MM.1S (cell line): ENCODE measurements at regions not wholly inside any gene's neighbourhood (a gene's known extent, or its start where the extent isn't known, plus 50 kb on each side); places are given as distances from the start of the nearest gene placed in this dataset.

ENCODE experiments used
- DNase-seq: peaks from one replicate; pipeline ENCODE4 v3.0.0-alpha.2; 2015
- H2AFZ ChIP-seq: fragments of 300-600 bp; sonication (generic); 2 replicates; pipeline ENCODE4 v1.6.0; 2016; ENCODE audit warnings: antibody characterized with exemption, low read length
- H3F3A ChIP-seq: fragments of 300-600 bp; sonication (generic); 2 replicates; pipeline ENCODE4 v1.6.1; 2016; ENCODE audit warnings: mild to moderate bottlenecking, antibody characterized with exemption, low read length, moderate library complexity, mixed read lengths; ENCODE audit not compliant: insufficient read depth
- H3K27ac ChIP-seq: fragments of 300-600 bp; sonication (generic); 2 replicates; pipeline ENCODE4 v1.5.1; 2016; ENCODE audit warnings: mild to moderate bottlenecking, low read length
- H3K27me3 ChIP-seq: fragments of 300-600 bp; sonication (generic); replicated peaks from 2 replicates; pipeline ENCODE4 v1.6.0; 2016; ENCODE audit warnings: low read length; ENCODE audit not compliant: insufficient read depth
- H3K36me3 ChIP-seq: fragments of 300-600 bp; sonication (generic); replicated peaks from 2 replicates; pipeline ENCODE4 v1.6.1; 2016; ENCODE audit warnings: mild to moderate bottlenecking, low read length, mixed read lengths; ENCODE audit not compliant: insufficient read depth
- H3K4me1 ChIP-seq: fragments of 300-600 bp; sonication (generic); 2 replicates; pipeline ENCODE4 v1.6.1; 2016; ENCODE audit warnings: low read length, mixed read lengths
- H3K4me2 ChIP-seq: fragments of 300-600 bp; sonication (generic); 2 replicates; pipeline ENCODE4 v1.6.0; 2016; ENCODE audit warnings: low read depth, low read length
- H3K4me3 ChIP-seq: fragments of 300-600 bp; sonication (generic); 2 replicates; pipeline ENCODE4 v1.5.1; 2016; ENCODE audit warnings: low read length, mixed read lengths
- H3K79me2 ChIP-seq: fragments of 300-600 bp; sonication (generic); 2 replicates; pipeline ENCODE4 v1.6.1; 2016; ENCODE audit warnings: mixed run types, low read length, mixed read lengths
- H3K9ac ChIP-seq: fragments of 300-600 bp; sonication (generic); 2 replicates; pipeline ENCODE4 v1.6.1; 2016; ENCODE audit warnings: low read length, mixed read lengths
- H3K9me2 ChIP-seq: fragments of 300-600 bp; sonication (generic); replicated peaks from 2 replicates; pipeline ENCODE4 v1.6.1; 2016; ENCODE audit warnings: mild to moderate bottlenecking, low read length, mixed read lengths; ENCODE audit not compliant: insufficient read depth
- H3K9me3 ChIP-seq: fragments of 300-600 bp; sonication (generic); replicated peaks from 2 replicates; pipeline ENCODE4 v1.6.1; 2016; ENCODE audit warnings: mild to moderate bottlenecking, low read length, mixed read lengths; ENCODE audit not compliant: insufficient read depth
- H4K20me1 ChIP-seq: fragments of 300-600 bp; sonication (generic); 2 replicates; pipeline ENCODE4 v1.6.1; 2016; ENCODE audit warnings: mild to moderate bottlenecking, low read length, moderate library complexity, mixed read lengths; ENCODE audit not compliant: insufficient read depth
- CTCF ChIP-seq: fragments of 300-600 bp; sonication (generic); IDR thresholded peaks from 2 replicates; pipeline ENCODE4 v1.5.1; 2016; ENCODE audit warnings: antibody characterized with exemption, low read length, mixed read lengths
- EZH2 ChIP-seq: fragments of 300-600 bp; sonication (generic); optimal IDR thresholded peaks from 2 replicates; pipeline ENCODE3; 2017; ENCODE audit warnings: low read depth, mild to moderate bottlenecking, antibody characterized with exemption, low read length, mixed read lengths
- EZH2phosphoT487 ChIP-seq: fragments of 300-600 bp; sonication (generic); IDR thresholded peaks from 2 replicates; pipeline ENCODE4 v1.6.1; 2018; ENCODE audit warnings: antibody characterized with exemption, low read length

- H3K27me3 ChIP-seq = no peaks in the 10 kb centered on the region
- no peak overlapping the region for H3K27ac ChIP-seq
- H3K9me3 ChIP-seq = no peaks in the 10 kb centered on the region
- no peaks in the 10 kb centered on the region for H3K4me1 ChIP-seq
- H2AFZ ChIP-seq = no peak overlapping the region
- no peak overlapping the region for H3K4me3 ChIP-seq
- no peaks in the 10 kb centered on the region for H3K36me3 ChIP-seq
- H3F3A ChIP-seq = no peaks in the 10 kb centered on the region
- no peaks in the 10 kb centered on the region for H4K20me1 ChIP-seq
- DNase-seq = peak; percentile 0
- H3K4me2 ChIP-seq = no peak overlapping the region
- no peaks in the 10 kb centered on the region for H3K9me2 ChIP-seq
- TF ChIP-seq EZH2phosphoT487 (no peak), CTCF (no peak), EZH2 (no peak)
- no peak overlapping the region for H3K9ac ChIP-seq
- no peaks in the 10 kb centered on the region for H3K79me2 ChIP-seq
These were observed 188.4 kb downstream of the TFCP2L1 start for GRCh38 chr2:121096611-121097010.

- Histone ChIP-seq H3K9me3 (no peaks in the 10 kb centered on the region), H3K4me2 (no peak overlapping the region), H3K27ac (no peak overlapping the region), H2AFZ (no peak overlapping the region), H3K9me2 (no peaks in the 10 kb centered on the region), H4K20me1 (no peaks in the 10 kb centered on the region), H3K27me3 (no peaks in the 10 kb centered on the region), H3K36me3 (no peaks in the 10 kb centered on the region), H3K9ac (no peak overlapping the region), H3F3A (no peaks in the 10 kb centered on the region), H3K4me1 (no peaks in the 10 kb centered on the region), H3K79me2 (no peaks in the 10 kb centered on the region), H3K4me3 (no peak overlapping the region)
- no peak for TF ChIP-seq CTCF
- TF ChIP-seq EZH2phosphoT487 = no peak
- TF ChIP-seq EZH2 = no peak
- DNase-seq = peak; percentile 3
These were observed 186.4 kb downstream of the TFCP2L1 start for GRCh38 chr2:121098556-121098955.

- no peaks in the 10 kb centered on the region for H3K36me3 ChIP-seq
- H3K9me3 ChIP-seq = no peaks in the 10 kb centered on the region
- no peaks in the 10 kb centered on the region for H3K9me2 ChIP-seq
- H2AFZ ChIP-seq = no peak overlapping the region
- H3K79me2 ChIP-seq = no peaks in the 10 kb centered on the region
- no peak overlapping the region for H3K27ac ChIP-seq
- no peaks in the 10 kb centered on the region for H3F3A ChIP-seq
- DNase-seq = no peak
- no peaks in the 10 kb centered on the region for H3K4me1 ChIP-seq
- H3K27me3 ChIP-seq = no peaks in the 10 kb centered on the region
- no peak overlapping the region for H3K9ac ChIP-seq
- no peak overlapping the region for H3K4me2 ChIP-seq
- no peak overlapping the region for H3K4me3 ChIP-seq
- H4K20me1 ChIP-seq = no peaks in the 10 kb centered on the region
- TF ChIP-seq EZH2 (no peak), CTCF (peak; percentile 32), EZH2phosphoT487 (no peak)
These were observed 185.4 kb downstream of the TFCP2L1 start for GRCh38 chr2:121099329-121100290.
